GM21825 (cell line): ENCODE measurements at regions not wholly inside any gene's neighbourhood (a gene's known extent, or its start where the extent isn't known, plus 50 kb on each side); places are given as distances from the start of the nearest gene placed in this dataset.
"Not testable (repeated sequence)": the region's sequence is repeated elsewhere in the genome, so short reads cannot be mapped to it uniquely, and the experiment has no call there.

Source experiments
- ATAC-seq: cut with Tn5 transposase; IDR thresholded peaks from one replicate; pipeline ENCODE4 v1.9.1; 2021; ENCODE audit warnings: mild to moderate bottlenecking, moderate library complexity; ENCODE audit not compliant: unreplicated experiment

GRCh38 chr2:47728551-47728950 is 54.4 kb upstream of the MSH6 start:
- no peak for ATAC-seq

GRCh38 chr2:47727956-47728355 is 55.0 kb upstream of the MSH6 start:
- ATAC-seq = no peak

GRCh38 chr2:47726978-47727377 is 56.0 kb upstream of the MSH6 start:
- ATAC-seq = not testable (repeated sequence)

GRCh38 chr2:47725808-47726207 is 57.1 kb upstream of the MSH6 start:
- no peak for ATAC-seq

GRCh38 chr2:47724221-47724981 is 58.5 kb upstream of the MSH6 start:
- ATAC-seq = peak; percentile 91

- no peak for ATAC-seq
These were observed 61.6 kb upstream of the MSH6 start for GRCh38 chr2:47721296-47721695.

- no peak for ATAC-seq
These were observed 62.4 kb upstream of the MSH6 start for GRCh38 chr2:47720559-47720958.

- ATAC-seq = no peak
These were observed 62.9 kb upstream of the MSH6 start for GRCh38 chr2:47720036-47720435.

GRCh38 chr2:47719099-47719498 is 63.8 kb upstream of the MSH6 start:
- ATAC-seq = no peak

- ATAC-seq = not testable (repeated sequence)
These were observed 66.6 kb upstream of the MSH6 start for GRCh38 chr2:47716307-47716706.

GRCh38 chr2:47715552-47715951 is 67.4 kb upstream of the MSH6 start:
- ATAC-seq = no peak

- ATAC-seq = peak; percentile 77
These were observed 74.0 kb upstream of the MSH6 start for GRCh38 chr2:47708801-47709499.

GRCh38 chr2:47704287-47704686 is 78.7 kb upstream of the MSH6 start:
- ATAC-seq = no peak

GRCh38 chr2:47699533-47700215 is 83.3 kb upstream of the MSH6 start:
- no peak for ATAC-seq

GRCh38 chr2:47698436-47698972 is 84.4 kb upstream of the MSH6 start:
- not testable (repeated sequence) for ATAC-seq

GRCh38 chr2:47697681-47698435 is 85.1 kb upstream of the MSH6 start:
- ATAC-seq = not testable (repeated sequence)

GRCh38 chr2:47697000-47697601 is 85.8 kb upstream of the MSH6 start:
- no peak for ATAC-seq

- ATAC-seq = no peak
These were observed 86.5 kb upstream of the MSH6 start for GRCh38 chr2:47696478-47696831.

- no peak for ATAC-seq
These were observed 87.0 kb upstream of the MSH6 start for GRCh38 chr2:47695800-47696477.

GRCh38 chr2:47694451-47694850 is 88.5 kb upstream of the MSH6 start:
- not testable (repeated sequence) for ATAC-seq
